HepG2 (cell line): ENCODE measurements at regions not wholly inside any gene's neighbourhood (a gene's known extent, or its start where the extent isn't known, plus 50 kb on each side); places are given as distances from the start of the nearest gene placed in this dataset.

ENCODE experiments used
- ATAC-seq: fragments of 200-7000 bp; cut with Tn5 transposase; 3 replicates; pipeline ENCODE4 v1.9.1; 2020; ENCODE audit warnings: mild to moderate bottlenecking, moderate library complexity
- BruUV-seq: library from RNA; stranded (reverse); fragments of 400-500 nt; replicated peaks from 2 replicates; lab custom pipeline; 2021; lab: Mats Ljungman, UMichigan
- CTCF ChIA-PET: fragments of 300-600 bp; formaldehyde crosslinking; extraction: SDS; loops from one replicate; lab custom pipeline; 2021; ENCODE audit warnings: low total read pairs, inconsistent platforms, low intra/inter-chr PET ratio; lab: Yijun Ruan, JAX
- POLR2A ChIA-PET: fragments of 350-600 bp; sonication (Branson Sonifier 250); formaldehyde crosslinking; loops from one replicate; lab custom pipeline; 2020; ENCODE audit warnings: antibody characterized with exemption, inconsistent platforms; lab: Yijun Ruan, JAX
- DNase-seq: peaks from one replicate; pipeline ENCODE4 v3.0.0-alpha.2; 2015; ENCODE audit warnings: low spot score
- FAIRE-seq: peaks from 3 replicates; lab custom pipeline; 2011; peaks lifted over from hg19 to GRCh38; lab: Jason Lieb, UNC
- H2AFZ ChIP-seq: one replicate; pipeline ENCODE4 v1.6.1; 2011; ENCODE audit warnings: low read length, inconsistent platforms
- H3K27ac ChIP-seq: fragments of 300-600 bp; 3 replicates; pipeline ENCODE4 v1.8.0; 2011; ENCODE audit warnings: mixed run types, mild to moderate bottlenecking, mixed read lengths, low read length, inconsistent platforms; ENCODE audit not compliant: insufficient read depth; ENCODE audit errors: extremely low read length
- H3K27me3 ChIP-seq, 2 experiments: fragments of 200-600 bp in 1 of 2; 2 replicates in 1 of 2; 3 replicates in 1 of 2; pipeline versions ENCODE4 v1.6.0 to v1.8.0; 2011; ENCODE audit warnings: low read length in 2 of 2, mild to moderate bottlenecking in 2 of 2, moderate library complexity in 2 of 2, inconsistent platforms in 1 of 2; ENCODE audit not compliant: insufficient read depth in 2 of 2, control insufficient read depth in 1 of 2
- H3K36me3 ChIP-seq, 2 experiments: fragments of 200-600 bp in 1 of 2; replicated peaks in 1 of 2; 2 replicates in 1 of 2; 3 replicates in 1 of 2; pipeline versions ENCODE4 v1.5.1 to v1.8.0; 2011; ENCODE audit warnings: low read length in 2 of 2, inconsistent platforms in 1 of 2; ENCODE audit not compliant: insufficient read depth in 2 of 2, control insufficient read depth in 1 of 2
- H3K4me1 ChIP-seq: 2 replicates; pipeline ENCODE4 v1.5.1; 2012; ENCODE audit warnings: low read length, inconsistent platforms; ENCODE audit not compliant: insufficient read depth
- H3K4me2 ChIP-seq: 2 replicates; pipeline ENCODE4 v1.6.0; 2011; ENCODE audit warnings: low read depth, low read length, inconsistent platforms
- H3K4me3 ChIP-seq, 3 experiments: fragments of 200-600 bp in 1 of 3; sonication (generic), shearing (Covaris generic) in 1 of 3; replicated peaks in 1 of 3; 2 replicates each; pipeline ENCODE4 v1.5.1; 2011 to 2016; ENCODE audit warnings: low read length in 3 of 3, inconsistent platforms in 2 of 3, low read depth in 2 of 3, mild to moderate bottlenecking in 2 of 3, control low read depth in 1 of 3, mixed read lengths in 1 of 3; ENCODE audit not compliant: insufficient read depth in 1 of 3
- H3K79me2 ChIP-seq: one replicate; pipeline ENCODE4 v1.6.1; 2011; ENCODE audit warnings: low read length, inconsistent platforms; ENCODE audit not compliant: insufficient read depth
- H3K9ac ChIP-seq: 2 replicates; pipeline ENCODE4 v1.6.0; 2011; ENCODE audit warnings: mild to moderate bottlenecking, low read depth, low read length, inconsistent platforms; ENCODE audit not compliant: insufficient read depth
- H3K9me3 ChIP-seq: 2 replicates; pipeline ENCODE4 v1.5.1; 2012; ENCODE audit warnings: mild to moderate bottlenecking, low read length
- H4K20me1 ChIP-seq: 2 replicates; pipeline ENCODE4 v1.6.0; 2011; ENCODE audit warnings: inconsistent platforms, mild to moderate bottlenecking, low read length, moderate library complexity; ENCODE audit not compliant: insufficient read depth
- ARHGAP35 ChIP-seq: sonication (generic); formaldehyde crosslinking; IDR thresholded peaks from 2 replicates; pipeline ENCODE4 v1.9.0; 2022; ENCODE audit warnings: mild to moderate bottlenecking, inconsistent platforms, moderate library complexity, missing genetic modification reagents, borderline replicate concordance
- CC2D1A ChIP-seq: sonication (generic); formaldehyde crosslinking; IDR thresholded peaks from 2 replicates; pipeline ENCODE4 v1.8.1; 2023; ENCODE audit warnings: mild to moderate bottlenecking, missing genetic modification reagents
- DBP ChIP-seq: sonication (generic); formaldehyde crosslinking; IDR thresholded peaks from 2 replicates; pipeline ENCODE4 v1.4.0; 2020; ENCODE audit warnings: missing genetic modification reagents; ENCODE audit errors: not compliant biosample characterization
- FUBP1 ChIP-seq: sonication (generic); formaldehyde crosslinking; IDR thresholded peaks from 2 replicates; pipeline ENCODE4 v1.5.1; 2020; ENCODE audit warnings: missing genetic modification reagents, mild to moderate bottlenecking, borderline replicate concordance
- KDM6A ChIP-seq: IDR thresholded peaks from 2 replicates; pipeline ENCODE4 v1.6.1; 2016; ENCODE audit warnings: low read depth
- KLF16 ChIP-seq, 2 experiments: sonication (generic) in 1 of 2; formaldehyde crosslinking in 1 of 2; IDR thresholded peaks; 2 replicates each; pipeline versions ENCODE4 v1.6.1 to v1.8.0; 2016 to 2023; ENCODE audit warnings: missing genetic modification reagents in 2 of 2, missing compliant biosample characterization in 1 of 2
- MEF2D ChIP-seq: sonication (generic); formaldehyde crosslinking; IDR thresholded peaks from 2 replicates; pipeline ENCODE4 v1.5.1; 2020; ENCODE audit warnings: mild to moderate bottlenecking, missing genetic modification reagents
- MIXL1 ChIP-seq: IDR thresholded peaks from 2 replicates; pipeline ENCODE4 v1.6.1; 2016
- SP4 ChIP-seq: sonication (generic); formaldehyde crosslinking; IDR thresholded peaks from 2 replicates; pipeline ENCODE4 v1.8.1; 2023; ENCODE audit warnings: mild to moderate bottlenecking, missing genetic modification reagents
- TRAFD1 ChIP-seq: sonication (generic); formaldehyde crosslinking; IDR thresholded peaks from 2 replicates; pipeline ENCODE4 v1.5.1; 2020; ENCODE audit warnings: missing genetic modification reagents, mild to moderate bottlenecking, borderline replicate concordance
- USF2 ChIP-seq, 2 experiments: sonication (generic) in 1 of 2; formaldehyde crosslinking in 1 of 2; IDR thresholded peaks; 2 replicates each; pipeline versions ENCODE4 v1.5.1 to v1.6.1; 2011 to 2020; ENCODE audit warnings: borderline replicate concordance in 1 of 2, low read depth in 1 of 2, low read length in 1 of 2, mild to moderate bottlenecking in 1 of 2, missing genetic modification reagents in 1 of 2, moderate library complexity in 1 of 2
- ZFYVE20 ChIP-seq: sonication (generic); formaldehyde crosslinking; IDR thresholded peaks from 2 replicates; pipeline ENCODE4 v1.8.0; 2023; ENCODE audit warnings: low read depth, mild to moderate bottlenecking, moderate library complexity, missing genetic modification reagents, borderline replicate concordance
- ZNF75D ChIP-seq: sonication (generic); formaldehyde crosslinking; IDR thresholded peaks from 2 replicates; pipeline ENCODE4 v1.8.1; 2023; ENCODE audit warnings: missing genetic modification reagents, mild to moderate bottlenecking, borderline replicate concordance
- WGBS: methylation state at CpG from one replicate; pipeline ENCODE4 v1.1.6; 2017; ENCODE audit warnings: low lambda C conversion rate; 5-methylcytosine and 5-hydroxymethylcytosine counted together
- in situ Hi-C: cut with HindIII; loops from 2 replicates; pipeline ENCODE4 v1.10.0; 2017; ENCODE audit warnings: low pct_unique_long_range_greater_than_20kb; ENCODE audit not compliant: extremely low pct_ligation_motif_present
- intact Hi-C: fragments of 100-400 bp; cut with micrococcal nuclease; formaldehyde crosslinking; loops from one replicate; pipeline ENCODE4 v1.10.0; 2022; ENCODE audit not compliant: unreplicated experiment

- 5% methylated on average over 7 of the region's 7 CpGs for WGBS
- Histone ChIP-seq H3K27ac (no peak overlapping the region), H3K36me3 (no peaks in the 10 kb centered on the region), H3K4me1 (no peaks in the 10 kb centered on the region), H4K20me1 (no peaks in the 10 kb centered on the region), H3K4me3 (no peak overlapping the region), H3K79me2 (no peaks in the 10 kb centered on the region), H3K9ac (no peak overlapping the region), H3K27me3 (no peaks in the 10 kb centered on the region), H3K9me3 (no peaks in the 10 kb centered on the region; the same call in 1 of the 2 replicates), H2AFZ (no peak overlapping the region), H3K4me2 (no peak overlapping the region)
- in situ Hi-C loops (no loop called here), intact Hi-C loops (no loop called here)
- ATAC-seq (no peak), FAIRE-seq (no peak), DNase-seq (no peak)
- no TSS peak for BruUV-seq
- no peak for TF ChIP-seq TRAFD1 (CRISPR knock-in tag)
- no peak for TF ChIP-seq MEF2D (CRISPR knock-in tag)
- TF ChIP-seq USF2 (IDR thresholded peaks at IDR 0.05; ENCODE audit: low read depth, low read length), result no peak
- TF ChIP-seq USF2 (CRISPR knock-in tag; IDR thresholded peaks at IDR 0.05; ENCODE audit: borderline replicate concordance), result no peak
- TF ChIP-seq DBP (CRISPR knock-in tag), result no peak
- no peak for TF ChIP-seq CC2D1A (CRISPR knock-in tag)
- no peak for TF ChIP-seq KLF16 (CRISPR knock-in tag; IDR thresholded peaks at IDR 0.05)
- TF ChIP-seq KDM6A (CRISPR knock-in tag), result no peak
- TF ChIP-seq SP4, result no peak
- no peak for TF ChIP-seq ZFYVE20 (CRISPR knock-in tag)
- no peak for TF ChIP-seq FUBP1 (CRISPR knock-in tag)
- no peak for TF ChIP-seq MIXL1 (CRISPR knock-in tag)
- TF ChIP-seq ARHGAP35 (CRISPR knock-in tag), result no peak
- TF ChIP-seq ZNF75D (CRISPR knock-in tag), result no peak
- POLR2A ChIA-PET, result no interaction called here
- CTCF ChIA-PET, result no interaction called here
Measured at GRCh38 chr17:70539132-70539924, 370.0 kb downstream of the KCNJ2 start.
